GM23338 (cell line): ENCODE measurements at regions not wholly inside any gene's neighbourhood (a gene's known extent, or its start where the extent isn't known, plus 50 kb on each side); places are given as distances from the start of the nearest gene placed in this dataset.

Source experiments
- ATAC-seq: fragments of 200-7000 bp; cut with Tn5 transposase; 3 replicates; pipeline ENCODE4 v1.9.1; 2020
- DNase-seq: peaks from one replicate; pipeline ENCODE4 v3.0.0-alpha.2; 2015; ENCODE audit warnings: low spot score
- H2AFZ ChIP-seq: fragments of 200-600 bp; sonication (generic); 2 replicates; pipeline ENCODE4 v1.8.0; 2016; ENCODE audit warnings: antibody characterized with exemption, mild to moderate bottlenecking, moderate library complexity
- H3F3A ChIP-seq: fragments of 200-600 bp; sonication (generic); replicated peaks from 2 replicates; pipeline ENCODE4 v1.8.0; 2017; ENCODE audit warnings: antibody characterized with exemption, mixed run types, low read depth
- H3K27ac ChIP-seq: fragments of 200-600 bp; sonication (generic); 2 replicates; pipeline ENCODE4 v1.6.1; 2016; ENCODE audit warnings: low read depth
- H3K27me3 ChIP-seq: fragments of 200-600 bp; sonication (generic); 2 replicates; pipeline ENCODE4 v1.8.0; 2016; ENCODE audit warnings: mild to moderate bottlenecking, mixed run types, moderate library complexity; ENCODE audit not compliant: insufficient read depth
- H3K36me3 ChIP-seq: fragments of 200-600 bp; sonication (generic); 2 replicates; pipeline ENCODE4 v1.8.0; 2016; ENCODE audit warnings: mild to moderate bottlenecking; ENCODE audit not compliant: insufficient read depth
- H3K4me1 ChIP-seq: fragments of 200-600 bp; sonication (generic); 2 replicates; pipeline ENCODE4 v1.8.0; 2016; ENCODE audit warnings: mild to moderate bottlenecking, moderate library complexity; ENCODE audit not compliant: insufficient read depth
- H3K4me2 ChIP-seq: fragments of 200-600 bp; sonication (generic); 2 replicates; pipeline ENCODE4 v1.7.1; 2017; ENCODE audit warnings: mixed run types
- H3K4me3 ChIP-seq: fragments of 200-600 bp; sonication (generic); 2 replicates; pipeline ENCODE4 v1.6.1; 2016; ENCODE audit warnings: mixed run types
- H3K79me2 ChIP-seq: fragments of 200-600 bp; sonication (generic); replicated peaks from 2 replicates; pipeline ENCODE4 v1.8.0; 2017; ENCODE audit warnings: mild to moderate bottlenecking; ENCODE audit not compliant: insufficient read depth
- H3K9me2 ChIP-seq: fragments of 200-600 bp; sonication (generic); 2 replicates; pipeline ENCODE4 v1.8.0; 2017; ENCODE audit not compliant: insufficient read depth
- H4K20me1 ChIP-seq: fragments of 200-600 bp; sonication (generic); replicated peaks from 2 replicates; pipeline ENCODE4 v1.8.0; 2017; ENCODE audit warnings: mild to moderate bottlenecking; ENCODE audit not compliant: insufficient read depth
- H3K27ac Mint-ChIP-seq: 2 replicates; pipeline ENCODE4 v1.8.0; 2020; ENCODE audit warnings: inconsistent platforms, mild to moderate bottlenecking, moderate library complexity, mixed read lengths
- H3K27me3 Mint-ChIP-seq: 3 replicates; pipeline ENCODE4 v1.8.0; 2022; ENCODE audit warnings: low read depth, mild to moderate bottlenecking, moderate library complexity, mixed read lengths, inconsistent platforms; ENCODE audit not compliant: insufficient read depth, poor library complexity
- H3K36me3 Mint-ChIP-seq: 3 replicates; pipeline ENCODE4 v1.8.0; 2021; ENCODE audit warnings: low read depth, mild to moderate bottlenecking, inconsistent platforms, moderate library complexity, mixed read lengths
- H3K4me1 Mint-ChIP-seq: 3 replicates; pipeline ENCODE4 v1.8.0; 2020; ENCODE audit warnings: mild to moderate bottlenecking, inconsistent platforms, mixed read lengths
- H3K4me3 Mint-ChIP-seq: 3 replicates; pipeline ENCODE4 v1.8.0; 2021; ENCODE audit warnings: moderate library complexity, mild to moderate bottlenecking, inconsistent platforms, mixed read lengths
- H3K9me3 Mint-ChIP-seq: 3 replicates; pipeline ENCODE4 v1.8.0; 2020; ENCODE audit warnings: moderate library complexity, mild to moderate bottlenecking, inconsistent platforms, mixed read lengths
- CREB1 ChIP-seq: fragments of 250-450 bp; sonication (Bioruptor Pico); IDR thresholded peaks from 2 replicates; pipeline ENCODE4 v1.5.0; 2020; ENCODE audit warnings: low read depth, mild to moderate bottlenecking, moderate library complexity
- POLR2AphosphoS5 ChIP-seq: IDR thresholded peaks from 2 replicates; pipeline ENCODE4 v1.6.1; 2016; ENCODE audit warnings: antibody characterized with exemption, low read depth
- ZNF331 ChIP-seq: fragments of 250-450 bp; sonication (Bioruptor Pico); IDR thresholded peaks from 2 replicates; pipeline ENCODE4 v1.5.0; 2020; ENCODE audit warnings: low read depth, mild to moderate bottlenecking, moderate library complexity
- TF ChIP-seq, protein P1 (sequence below): IDR thresholded peaks from one replicate; pipeline ENCODE4 v1.6.1; 2018; ENCODE audit warnings: antibody characterized with exemption; ENCODE audit not compliant: unreplicated experiment
- TF ChIP-seq, protein P2 (sequence below): fragments of 250-450 bp; sonication (Bioruptor Pico); IDR thresholded peaks from 2 replicates; pipeline ENCODE4 v1.5.0; 2020; ENCODE audit warnings: mild to moderate bottlenecking, moderate library complexity

DNA sequence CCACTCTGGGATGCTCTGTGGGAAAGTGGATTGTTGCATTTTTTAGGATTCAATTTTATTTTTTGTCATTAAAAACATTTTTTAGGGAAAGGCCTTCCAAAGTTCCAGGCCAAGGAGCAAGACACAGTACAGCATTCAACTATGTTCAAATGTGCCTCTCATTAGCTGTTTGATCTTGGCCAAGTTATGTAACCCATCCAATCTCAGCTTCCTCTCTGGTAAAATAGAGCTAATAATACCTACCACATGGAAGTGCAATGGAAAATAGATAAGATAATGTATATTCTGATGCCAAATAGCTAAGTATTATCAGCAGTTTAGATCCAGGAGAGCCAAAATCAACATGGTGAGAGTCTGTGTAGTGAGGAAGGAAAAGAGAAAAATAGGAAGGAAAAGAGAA is 220.3 kb upstream of the SESN3 start:
- H3F3A ChIP-seq, result no peaks in the 10 kb centered on the region
- H3K9me2 ChIP-seq, result 0 out of 2 replicates have a peak, but pooled peaks cover 3% of the 10 kb centered on the region
- H3K27ac ChIP-seq, result no peak overlapping the region
- Mint-ChIP-seq H3K27me3 (peaks cover 2% of the 10 kb centered on the region), H3K9me3 (no peaks in the 10 kb centered on the region), H3K4me1 (peaks cover 10% of the 10 kb centered on the region; the same call in 1 of the 3 replicates), H3K4me3 (no peak overlapping the region), H3K27ac (no peak overlapping the region), H3K36me3 (no peaks in the 10 kb centered on the region)
- no peak overlapping the region for H3K4me3 ChIP-seq
- no peaks in the 10 kb centered on the region for H3K27me3 ChIP-seq
- no peaks in the 10 kb centered on the region for H3K36me3 ChIP-seq
- no peak overlapping the region for H2AFZ ChIP-seq
- H3K4me1 ChIP-seq, result peaks cover 10% of the 10 kb centered on the region; the same call in 1 of the 2 replicates
- no peak overlapping the region for H3K4me2 ChIP-seq
- DNase-seq (no peak), ATAC-seq (no peak)
- H4K20me1 ChIP-seq, result no peaks in the 10 kb centered on the region
- TF ChIP-seq POLR2AphosphoS5 (no peak), ZNF331 (CRISPR knock-in tag) (no peak), CREB1 (CRISPR knock-in tag) (no peak)
- TF ChIP-seq, protein P1, sequence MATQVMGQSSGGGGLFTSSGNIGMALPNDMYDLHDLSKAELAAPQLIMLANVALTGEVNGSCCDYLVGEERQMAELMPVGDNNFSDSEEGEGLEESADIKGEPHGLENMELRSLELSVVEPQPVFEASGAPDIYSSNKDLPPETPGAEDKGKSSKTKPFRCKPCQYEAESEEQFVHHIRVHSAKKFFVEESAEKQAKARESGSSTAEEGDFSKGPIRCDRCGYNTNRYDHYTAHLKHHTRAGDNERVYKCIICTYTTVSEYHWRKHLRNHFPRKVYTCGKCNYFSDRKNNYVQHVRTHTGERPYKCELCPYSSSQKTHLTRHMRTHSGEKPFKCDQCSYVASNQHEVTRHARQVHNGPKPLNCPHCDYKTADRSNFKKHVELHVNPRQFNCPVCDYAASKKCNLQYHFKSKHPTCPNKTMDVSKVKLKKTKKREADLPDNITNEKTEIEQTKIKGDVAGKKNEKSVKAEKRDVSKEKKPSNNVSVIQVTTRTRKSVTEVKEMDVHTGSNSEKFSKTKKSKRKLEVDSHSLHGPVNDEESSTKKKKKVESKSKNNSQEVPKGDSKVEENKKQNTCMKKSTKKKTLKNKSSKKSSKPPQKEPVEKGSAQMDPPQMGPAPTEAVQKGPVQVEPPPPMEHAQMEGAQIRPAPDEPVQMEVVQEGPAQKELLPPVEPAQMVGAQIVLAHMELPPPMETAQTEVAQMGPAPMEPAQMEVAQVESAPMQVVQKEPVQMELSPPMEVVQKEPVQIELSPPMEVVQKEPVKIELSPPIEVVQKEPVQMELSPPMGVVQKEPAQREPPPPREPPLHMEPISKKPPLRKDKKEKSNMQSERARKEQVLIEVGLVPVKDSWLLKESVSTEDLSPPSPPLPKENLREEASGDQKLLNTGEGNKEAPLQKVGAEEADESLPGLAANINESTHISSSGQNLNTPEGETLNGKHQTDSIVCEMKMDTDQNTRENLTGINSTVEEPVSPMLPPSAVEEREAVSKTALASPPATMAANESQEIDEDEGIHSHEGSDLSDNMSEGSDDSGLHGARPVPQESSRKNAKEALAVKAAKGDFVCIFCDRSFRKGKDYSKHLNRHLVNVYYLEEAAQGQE, result no peak
- TF ChIP-seq, protein P2, sequence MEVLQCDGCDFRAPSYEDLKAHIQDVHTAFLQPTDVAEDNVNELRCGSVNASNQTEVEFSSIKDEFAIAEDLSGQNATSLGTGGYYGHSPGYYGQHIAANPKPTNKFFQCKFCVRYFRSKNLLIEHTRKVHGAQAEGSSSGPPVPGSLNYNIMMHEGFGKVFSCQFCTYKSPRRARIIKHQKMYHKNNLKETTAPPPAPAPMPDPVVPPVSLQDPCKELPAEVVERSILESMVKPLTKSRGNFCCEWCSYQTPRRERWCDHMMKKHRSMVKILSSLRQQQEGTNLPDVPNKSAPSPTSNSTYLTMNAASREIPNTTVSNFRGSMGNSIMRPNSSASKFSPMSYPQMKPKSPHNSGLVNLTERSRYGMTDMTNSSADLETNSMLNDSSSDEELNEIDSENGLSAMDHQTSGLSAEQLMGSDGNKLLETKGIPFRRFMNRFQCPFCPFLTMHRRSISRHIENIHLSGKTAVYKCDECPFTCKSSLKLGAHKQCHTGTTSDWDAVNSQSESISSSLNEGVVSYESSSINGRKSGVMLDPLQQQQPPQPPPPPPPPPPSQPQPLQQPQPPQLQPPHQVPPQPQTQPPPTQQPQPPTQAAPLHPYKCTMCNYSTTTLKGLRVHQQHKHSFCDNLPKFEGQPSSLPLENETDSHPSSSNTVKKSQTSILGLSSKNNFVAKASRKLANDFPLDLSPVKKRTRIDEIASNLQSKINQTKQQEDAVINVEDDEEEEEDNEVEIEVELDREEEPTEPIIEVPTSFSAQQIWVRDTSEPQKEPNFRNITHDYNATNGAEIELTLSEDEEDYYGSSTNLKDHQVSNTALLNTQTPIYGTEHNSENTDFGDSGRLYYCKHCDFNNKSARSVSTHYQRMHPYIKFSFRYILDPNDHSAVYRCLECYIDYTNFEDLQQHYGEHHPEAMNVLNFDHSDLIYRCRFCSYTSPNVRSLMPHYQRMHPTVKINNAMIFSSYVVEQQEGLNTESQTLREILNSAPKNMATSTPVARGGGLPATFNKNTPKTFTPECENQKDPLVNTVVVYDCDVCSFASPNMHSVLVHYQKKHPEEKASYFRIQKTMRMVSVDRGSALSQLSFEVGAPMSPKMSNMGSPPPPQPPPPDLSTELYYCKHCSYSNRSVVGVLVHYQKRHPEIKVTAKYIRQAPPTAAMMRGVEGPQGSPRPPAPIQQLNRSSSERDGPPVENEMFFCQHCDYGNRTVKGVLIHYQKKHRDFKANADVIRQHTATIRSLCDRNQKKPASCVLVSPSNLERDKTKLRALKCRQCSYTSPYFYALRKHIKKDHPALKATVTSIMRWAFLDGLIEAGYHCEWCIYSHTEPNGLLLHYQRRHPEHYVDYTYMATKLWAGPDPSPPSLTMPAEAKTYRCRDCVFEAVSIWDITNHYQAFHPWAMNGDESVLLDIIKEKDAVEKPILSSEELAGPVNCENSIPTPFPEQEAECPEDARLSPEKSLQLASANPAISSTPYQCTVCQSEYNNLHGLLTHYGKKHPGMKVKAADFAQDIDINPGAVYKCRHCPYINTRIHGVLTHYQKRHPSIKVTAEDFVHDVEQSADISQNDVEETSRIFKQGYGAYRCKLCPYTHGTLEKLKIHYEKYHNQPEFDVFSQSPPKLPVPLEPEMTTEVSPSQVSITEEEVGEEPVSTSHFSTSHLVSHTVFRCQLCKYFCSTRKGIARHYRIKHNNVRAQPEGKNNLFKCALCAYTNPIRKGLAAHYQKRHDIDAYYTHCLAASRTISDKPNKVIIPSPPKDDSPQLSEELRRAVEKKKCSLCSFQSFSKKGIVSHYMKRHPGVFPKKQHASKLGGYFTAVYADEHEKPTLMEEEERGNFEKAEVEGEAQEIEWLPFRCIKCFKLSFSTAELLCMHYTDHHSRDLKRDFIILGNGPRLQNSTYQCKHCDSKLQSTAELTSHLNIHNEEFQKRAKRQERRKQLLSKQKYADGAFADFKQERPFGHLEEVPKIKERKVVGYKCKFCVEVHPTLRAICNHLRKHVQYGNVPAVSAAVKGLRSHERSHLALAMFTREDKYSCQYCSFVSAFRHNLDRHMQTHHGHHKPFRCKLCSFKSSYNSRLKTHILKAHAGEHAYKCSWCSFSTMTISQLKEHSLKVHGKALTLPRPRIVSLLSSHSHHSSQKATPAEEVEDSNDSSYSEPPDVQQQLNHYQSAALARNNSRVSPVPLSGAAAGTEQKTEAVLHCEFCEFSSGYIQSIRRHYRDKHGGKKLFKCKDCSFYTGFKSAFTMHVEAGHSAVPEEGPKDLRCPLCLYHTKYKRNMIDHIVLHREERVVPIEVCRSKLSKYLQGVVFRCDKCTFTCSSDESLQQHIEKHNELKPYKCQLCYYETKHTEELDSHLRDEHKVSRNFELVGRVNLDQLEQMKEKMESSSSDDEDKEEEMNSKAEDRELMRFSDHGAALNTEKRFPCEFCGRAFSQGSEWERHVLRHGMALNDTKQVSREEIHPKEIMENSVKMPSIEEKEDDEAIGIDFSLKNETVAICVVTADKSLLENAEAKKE (CRISPR knock-in tag), result no peak
- no peaks in the 10 kb centered on the region for H3K79me2 ChIP-seq
